Panc1 (cell line): ENCODE measurements at regions not wholly inside any gene's neighbourhood (a gene's known extent, or its start where the extent isn't known, plus 50 kb on each side); places are given as distances from the start of the nearest gene placed in this dataset.

ENCODE experiments used
- ATAC-seq: fragments of 200-7000 bp; cut with Tn5 transposase; 2 replicates; pipeline ENCODE4 v1.9.1; 2020; ENCODE audit warnings: mild to moderate bottlenecking, moderate library complexity
- BruUV-seq: library from RNA; stranded (reverse); fragments of 400-500 nt; replicated peaks from 2 replicates; lab custom pipeline; 2021; lab: Mats Ljungman, UMichigan
- CTCF ChIA-PET: fragments of 300-600 bp; sonication (Branson Sonifier 250); formaldehyde crosslinking; loops from one replicate; lab custom pipeline; 2022; ENCODE audit warnings: antibody characterized with exemption; lab: Charles Lee
- POLR2A ChIA-PET: fragments of 300-600 bp; sonication (Branson Sonifier 250); formaldehyde crosslinking; loops from one replicate; lab custom pipeline; 2022; ENCODE audit warnings: antibody characterized with exemption; lab: Charles Lee
- DNase-seq: peaks from one replicate; pipeline ENCODE4 v3.0.0-alpha.2; 2010; ENCODE audit warnings: low read depth, low spot score
- H3K27ac ChIP-seq: 2 replicates; pipeline ENCODE4 v1.5.1; 2011; ENCODE audit warnings: mild to moderate bottlenecking, low read length, inconsistent platforms
- H3K27me3 ChIP-seq: fragments of 200-500 bp; sonication (Bioruptor generic); 2 replicates; pipeline ENCODE4 v1.6.0; 2014; ENCODE audit warnings: low read length, inconsistent platforms; ENCODE audit not compliant: control insufficient read depth, insufficient read depth
- H3K36me3 ChIP-seq: fragments of 200-500 bp; sonication (Bioruptor generic); 2 replicates; pipeline ENCODE4 v1.5.1; 2014; ENCODE audit warnings: inconsistent platforms, mild to moderate bottlenecking, low read length, moderate library complexity; ENCODE audit not compliant: control insufficient read depth, insufficient read depth
- H3K4me1 ChIP-seq: 2 replicates; pipeline ENCODE4 v1.5.1; 2011; ENCODE audit warnings: inconsistent platforms, mild to moderate bottlenecking, low read length, moderate library complexity; ENCODE audit not compliant: control insufficient read depth, insufficient read depth
- H3K4me3 ChIP-seq, 2 experiments: 2 replicates each; pipeline ENCODE4 v1.5.1; 2011 to 2012; ENCODE audit warnings: low read depth in 2 of 2, low read length in 2 of 2, mild to moderate bottlenecking in 2 of 2, inconsistent platforms in 1 of 2, moderate library complexity in 1 of 2
- H3K9me3 ChIP-seq: fragments of 200-500 bp; sonication (Bioruptor generic); 2 replicates; pipeline ENCODE4 v1.5.1; 2014; ENCODE audit warnings: low read depth, mild to moderate bottlenecking, inconsistent platforms, low read length, moderate library complexity; ENCODE audit not compliant: control insufficient read depth, insufficient read depth
- POLR2AphosphoS5 ChIP-seq: IDR thresholded peaks from 2 replicates; pipeline ENCODE4 v1.6.1; 2012; ENCODE audit warnings: mild to moderate bottlenecking, low read depth, low read length, moderate library complexity
- REST ChIP-seq, 2 experiments: IDR thresholded peaks; 2 replicates each; pipeline ENCODE4 v1.6.1; 2011 to 2012; ENCODE audit warnings: low read depth in 2 of 2, control low read depth in 1 of 2, low read length in 1 of 2, mild to moderate bottlenecking in 1 of 2, moderate library complexity in 1 of 2; ENCODE audit not compliant: insufficient read depth in 1 of 2
- SIN3A ChIP-seq: IDR thresholded peaks from 2 replicates; pipeline ENCODE4 v1.6.1; 2012; ENCODE audit warnings: low read depth, mild to moderate bottlenecking, low read length, moderate library complexity, borderline replicate concordance; ENCODE audit not compliant: insufficient read depth
- TCF7L2 ChIP-seq: IDR thresholded peaks from 2 replicates; pipeline ENCODE4 v1.6.1; 2011; ENCODE audit warnings: mild to moderate bottlenecking, low read depth, low read length, inconsistent platforms
- in situ Hi-C: cut with HindIII; loops from 2 replicates; pipeline ENCODE4 v1.10.0; 2016; ENCODE audit warnings: low sequenced_read_pairs, low pct_unique_long_range_greater_than_20kb
- intact Hi-C: fragments of 100-400 bp; cut with micrococcal nuclease; formaldehyde crosslinking; loops from one replicate; pipeline ENCODE4 v1.10.0; 2022; ENCODE audit not compliant: unreplicated experiment
- TF ChIP-seq, protein P1 (sequence below): fragments of 450-650 bp; IDR thresholded peaks from 2 replicates; pipeline ENCODE4 v1.5.1; 2017; ENCODE audit warnings: mild to moderate bottlenecking

GRCh38 chr20:40090236-40090635 lies 598.8 kb downstream of the MAFB start:
- in situ Hi-C loops, result no loop called here
- no peak for ATAC-seq
- intact Hi-C loops, result no loop called here
- H3K4me1 ChIP-seq, result no peaks in the 10 kb centered on the region
- no peaks in the 10 kb centered on the region for H3K9me3 ChIP-seq
- ChIA-PET CTCF (no interaction called here), POLR2A (no interaction called here)
- TF ChIP-seq REST (IDR thresholded peaks at IDR 0.05; ENCODE audit: insufficient read depth in 1 of 2, low read depth in 2 of 2, low read length in 1 of 2) (no peak), POLR2AphosphoS5 (no peak), TCF7L2 (no peak), SIN3A (no peak)
- TF ChIP-seq, protein P1, sequence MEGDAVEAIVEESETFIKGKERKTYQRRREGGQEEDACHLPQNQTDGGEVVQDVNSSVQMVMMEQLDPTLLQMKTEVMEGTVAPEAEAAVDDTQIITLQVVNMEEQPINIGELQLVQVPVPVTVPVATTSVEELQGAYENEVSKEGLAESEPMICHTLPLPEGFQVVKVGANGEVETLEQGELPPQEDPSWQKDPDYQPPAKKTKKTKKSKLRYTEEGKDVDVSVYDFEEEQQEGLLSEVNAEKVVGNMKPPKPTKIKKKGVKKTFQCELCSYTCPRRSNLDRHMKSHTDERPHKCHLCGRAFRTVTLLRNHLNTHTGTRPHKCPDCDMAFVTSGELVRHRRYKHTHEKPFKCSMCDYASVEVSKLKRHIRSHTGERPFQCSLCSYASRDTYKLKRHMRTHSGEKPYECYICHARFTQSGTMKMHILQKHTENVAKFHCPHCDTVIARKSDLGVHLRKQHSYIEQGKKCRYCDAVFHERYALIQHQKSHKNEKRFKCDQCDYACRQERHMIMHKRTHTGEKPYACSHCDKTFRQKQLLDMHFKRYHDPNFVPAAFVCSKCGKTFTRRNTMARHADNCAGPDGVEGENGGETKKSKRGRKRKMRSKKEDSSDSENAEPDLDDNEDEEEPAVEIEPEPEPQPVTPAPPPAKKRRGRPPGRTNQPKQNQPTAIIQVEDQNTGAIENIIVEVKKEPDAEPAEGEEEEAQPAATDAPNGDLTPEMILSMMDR, result no peak
- no peaks in the 10 kb centered on the region for H3K27me3 ChIP-seq
- H3K36me3 ChIP-seq, result no peaks in the 10 kb centered on the region
- no TSS peak for BruUV-seq
- no peak overlapping the region for H3K27ac ChIP-seq
- DNase-seq, result no peak
- H3K4me3 ChIP-seq, result no peak overlapping the region

DNA sequence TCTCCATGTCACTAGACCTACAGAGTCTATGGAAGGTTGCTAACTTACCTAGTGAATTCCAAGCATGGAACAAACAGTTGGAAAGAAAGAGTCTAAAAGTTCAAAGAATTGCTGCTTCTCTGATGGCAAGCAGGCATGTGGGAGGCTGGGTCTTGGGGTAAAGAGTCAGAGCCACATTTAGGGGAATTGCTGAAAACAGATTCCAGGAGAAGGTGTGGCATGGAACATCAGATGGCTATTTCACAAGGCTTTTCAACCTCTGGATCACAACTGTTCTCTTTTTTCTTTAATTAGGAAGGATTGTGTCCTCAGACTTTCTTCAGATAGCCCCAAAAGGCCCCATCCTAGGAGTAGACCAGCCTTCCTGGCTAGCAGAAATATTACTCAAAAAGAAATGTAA lies 601.5 kb downstream of the MAFB start:
- CTCF ChIA-PET, result no interaction called here

More for the DNA sequence above, 601.5 kb downstream of the MAFB start:
- ATAC-seq, result no peak
- no peak for TF ChIP-seq TCF7L2
- no peak for TF ChIP-seq REST (IDR thresholded peaks at IDR 0.05; ENCODE audit: insufficient read depth in 1 of 2, low read depth in 2 of 2, low read length in 1 of 2)
- TF ChIP-seq, protein P1, result no peak
- TF ChIP-seq SIN3A, result no peak
- TF ChIP-seq POLR2AphosphoS5, result no peak
- DNase-seq, result no peak
- intact Hi-C loops, result no loop called here
- POLR2A ChIA-PET, result no interaction called here
- H3K27ac ChIP-seq, result no peak overlapping the region
- H3K27me3 ChIP-seq, result no peaks in the 10 kb centered on the region
- H3K36me3 ChIP-seq, result no peaks in the 10 kb centered on the region
- no peaks in the 10 kb centered on the region for H3K9me3 ChIP-seq
- H3K4me1 ChIP-seq, result no peaks in the 10 kb centered on the region
- no peak overlapping the region for H3K4me3 ChIP-seq
- BruUV-seq, result no TSS peak
- in situ Hi-C loops, result no loop called here
